ENCODE measurements at regions not wholly inside any gene's neighbourhood (a gene's known extent, or its start where the extent isn't known, plus 50 kb on each side); places are given as distances from the start of the nearest gene placed in this dataset.

DNA sequence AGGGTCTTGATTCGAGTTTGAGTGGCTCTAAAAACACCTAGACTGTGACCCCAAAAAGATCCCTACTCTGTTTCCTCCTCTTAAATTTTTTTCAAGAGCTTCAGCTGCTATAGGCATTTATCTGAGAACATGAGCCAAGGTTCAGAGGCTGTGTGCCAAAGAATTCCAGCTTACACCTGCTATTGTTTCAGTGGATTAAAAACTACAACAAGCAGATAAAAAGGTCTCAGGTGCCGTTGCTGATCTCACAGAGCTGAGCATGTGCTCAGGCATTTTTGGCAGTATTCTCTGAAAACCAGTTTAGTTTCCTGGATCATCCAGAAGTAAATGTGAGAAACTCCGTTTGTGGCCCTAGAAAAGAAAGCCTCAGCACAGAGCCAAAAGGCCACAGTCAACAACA lies 349.2 kb downstream of the DEPDC1B start:
- ChIA-PET CTCF (no interaction called here), POLR2A (no interaction called here)
- Mint-ChIP-seq H3K27ac (ENCODE audit: unreplicated experiment) (no peak overlapping the region), H3K36me3 (ENCODE audit: insufficient read depth, unreplicated experiment) (peaks cover 5% of the 10 kb centered on the region), H3K4me3 (ENCODE audit: unreplicated experiment) (no peak overlapping the region), H3K27me3 (ENCODE audit: insufficient read depth, unreplicated experiment) (peaks cover 2% of the 10 kb centered on the region), H3K9me3 (ENCODE audit: unreplicated experiment) (no peaks in the 10 kb centered on the region), H3K4me1 (ENCODE audit: low read depth, unreplicated experiment) (no peaks in the 10 kb centered on the region)
- Histone ChIP-seq H3K4me3 (ENCODE audit: low read depth, low read length) (no peak overlapping the region), H3K4me1 (no peaks in the 10 kb centered on the region), H3K27me3 (replicated peaks; ENCODE audit: control insufficient read depth, insufficient read depth, low read length) (no peaks in the 10 kb centered on the region), H3K36me3 (ENCODE audit: control insufficient read depth, insufficient read depth, low read length) (no peaks in the 10 kb centered on the region), H3K9me3 (no peaks in the 10 kb centered on the region)
- no TSS peak for BruUV-seq (replicated peaks)
- TF ChIP-seq, protein P1, sequence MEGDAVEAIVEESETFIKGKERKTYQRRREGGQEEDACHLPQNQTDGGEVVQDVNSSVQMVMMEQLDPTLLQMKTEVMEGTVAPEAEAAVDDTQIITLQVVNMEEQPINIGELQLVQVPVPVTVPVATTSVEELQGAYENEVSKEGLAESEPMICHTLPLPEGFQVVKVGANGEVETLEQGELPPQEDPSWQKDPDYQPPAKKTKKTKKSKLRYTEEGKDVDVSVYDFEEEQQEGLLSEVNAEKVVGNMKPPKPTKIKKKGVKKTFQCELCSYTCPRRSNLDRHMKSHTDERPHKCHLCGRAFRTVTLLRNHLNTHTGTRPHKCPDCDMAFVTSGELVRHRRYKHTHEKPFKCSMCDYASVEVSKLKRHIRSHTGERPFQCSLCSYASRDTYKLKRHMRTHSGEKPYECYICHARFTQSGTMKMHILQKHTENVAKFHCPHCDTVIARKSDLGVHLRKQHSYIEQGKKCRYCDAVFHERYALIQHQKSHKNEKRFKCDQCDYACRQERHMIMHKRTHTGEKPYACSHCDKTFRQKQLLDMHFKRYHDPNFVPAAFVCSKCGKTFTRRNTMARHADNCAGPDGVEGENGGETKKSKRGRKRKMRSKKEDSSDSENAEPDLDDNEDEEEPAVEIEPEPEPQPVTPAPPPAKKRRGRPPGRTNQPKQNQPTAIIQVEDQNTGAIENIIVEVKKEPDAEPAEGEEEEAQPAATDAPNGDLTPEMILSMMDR (IDR thresholded peaks at IDR 0.05; ENCODE audit: insufficient read depth in 1 of 2, low read depth in 1 of 2, low read length in 1 of 2, severe bottlenecking in 1 of 2, unreplicated experiment in 1 of 2), result no peak
- intact Hi-C loops (cut with micrococcal nuclease; ENCODE audit: unreplicated experiment), result no loop called here
- no peak for DNase-seq

DNA sequence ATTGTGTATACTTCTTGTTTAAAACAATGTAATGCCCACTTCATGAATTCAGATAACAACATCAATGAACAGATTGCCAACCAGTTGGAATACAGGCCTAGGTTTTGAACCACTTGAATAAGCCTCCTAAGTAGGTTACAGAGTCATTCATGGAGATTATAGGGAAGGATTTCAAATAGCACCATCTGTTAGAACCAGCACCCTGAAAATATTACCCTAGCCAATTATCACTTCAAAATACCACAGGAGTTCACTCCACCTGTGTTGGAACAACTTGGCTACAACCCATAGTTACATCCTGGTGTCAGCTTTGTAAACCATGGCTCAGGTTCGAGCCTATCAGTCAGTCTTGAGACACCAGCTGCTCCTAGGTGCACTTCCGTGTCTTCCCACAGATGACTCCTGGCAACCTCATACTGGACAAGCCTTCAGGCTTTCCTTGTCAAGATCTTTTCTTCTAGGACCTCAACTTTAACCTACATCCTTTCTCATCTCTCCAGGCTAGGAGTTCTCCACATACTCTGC lies 350.0 kb downstream of the DEPDC1B start:
- ChIA-PET POLR2A (no interaction called here), CTCF (no interaction called here)
- H3K4me1 ChIP-seq, result no peaks in the 10 kb centered on the region
- no peak overlapping the region for H3K4me3 ChIP-seq (ENCODE audit: low read depth, low read length)
- intact Hi-C loops (cut with micrococcal nuclease; ENCODE audit: unreplicated experiment), result no loop called here
- H3K27ac Mint-ChIP-seq (ENCODE audit: unreplicated experiment), result no peak overlapping the region
- peaks cover 5% of the 10 kb centered on the region for H3K36me3 Mint-ChIP-seq (ENCODE audit: insufficient read depth, unreplicated experiment)
- no peak overlapping the region for H3K4me3 Mint-ChIP-seq (ENCODE audit: unreplicated experiment)
- peaks cover 2% of the 10 kb centered on the region for H3K27me3 Mint-ChIP-seq (ENCODE audit: insufficient read depth, unreplicated experiment)
- no peaks in the 10 kb centered on the region for H3K27me3 ChIP-seq (replicated peaks; ENCODE audit: control insufficient read depth, insufficient read depth, low read length)
- H3K4me1 Mint-ChIP-seq (ENCODE audit: low read depth, unreplicated experiment), result no peaks in the 10 kb centered on the region
- TF ChIP-seq, protein P1 (IDR thresholded peaks at IDR 0.05; ENCODE audit: insufficient read depth in 1 of 2, low read depth in 1 of 2, low read length in 1 of 2, severe bottlenecking in 1 of 2, unreplicated experiment in 1 of 2), result no peak
- no peaks in the 10 kb centered on the region for H3K9me3 ChIP-seq
- H3K36me3 ChIP-seq (ENCODE audit: control insufficient read depth, insufficient read depth, low read length), result no peaks in the 10 kb centered on the region
- BruUV-seq (replicated peaks), result no TSS peak
- no peaks in the 10 kb centered on the region for H3K9me3 Mint-ChIP-seq (ENCODE audit: unreplicated experiment)
- no peak for DNase-seq

DNA sequence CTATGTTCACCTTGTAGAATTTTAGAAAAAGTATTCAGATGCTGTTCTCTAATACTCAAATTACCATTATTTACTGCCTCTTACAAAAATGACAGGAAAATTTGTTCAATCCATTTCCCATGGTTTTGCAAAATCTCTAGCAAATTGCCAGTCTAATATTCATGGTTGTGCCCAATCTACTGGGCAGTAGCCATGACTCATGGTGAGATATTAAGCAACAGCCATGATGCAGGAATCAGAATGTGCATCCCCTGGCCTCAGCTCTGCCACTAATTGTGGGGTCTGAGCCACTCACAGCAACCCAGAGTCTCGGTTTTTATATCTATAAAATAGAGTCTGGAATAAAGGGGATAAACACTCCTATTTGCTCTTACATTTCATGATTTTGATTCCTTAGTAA lies 353.6 kb downstream of the DEPDC1B start:
- Mint-ChIP-seq H3K27ac (ENCODE audit: unreplicated experiment) (no peak overlapping the region), H3K27me3 (ENCODE audit: insufficient read depth, unreplicated experiment) (peaks cover 7% of the 10 kb centered on the region), H3K4me3 (ENCODE audit: unreplicated experiment) (no peak overlapping the region), H3K4me1 (ENCODE audit: low read depth, unreplicated experiment) (no peaks in the 10 kb centered on the region), H3K9me3 (ENCODE audit: unreplicated experiment) (no peaks in the 10 kb centered on the region), H3K36me3 (ENCODE audit: insufficient read depth, unreplicated experiment) (no peaks in the 10 kb centered on the region)
- Histone ChIP-seq H3K9me3 (no peaks in the 10 kb centered on the region), H3K27me3 (replicated peaks; ENCODE audit: control insufficient read depth, insufficient read depth, low read length) (no peaks in the 10 kb centered on the region), H3K4me1 (no peaks in the 10 kb centered on the region), H3K4me3 (ENCODE audit: low read depth, low read length) (no peak overlapping the region), H3K36me3 (ENCODE audit: control insufficient read depth, insufficient read depth, low read length) (no peaks in the 10 kb centered on the region)
- CTCF ChIA-PET, result no interaction called here
- BruUV-seq (replicated peaks), result no TSS peak
- POLR2A ChIA-PET, result no interaction called here
- intact Hi-C loops (cut with micrococcal nuclease; ENCODE audit: unreplicated experiment), result no loop called here
- TF ChIP-seq, protein P1 (IDR thresholded peaks at IDR 0.05; ENCODE audit: insufficient read depth in 1 of 2, low read depth in 1 of 2, low read length in 1 of 2, severe bottlenecking in 1 of 2, unreplicated experiment in 1 of 2), result no peak
- DNase-seq, result no peak
